ENCODE measurements at regions not wholly inside any gene's neighbourhood (a gene's known extent, or its start where the extent isn't known, plus 50 kb on each side); places are given as distances from the start of the nearest gene placed in this dataset.

DNA sequence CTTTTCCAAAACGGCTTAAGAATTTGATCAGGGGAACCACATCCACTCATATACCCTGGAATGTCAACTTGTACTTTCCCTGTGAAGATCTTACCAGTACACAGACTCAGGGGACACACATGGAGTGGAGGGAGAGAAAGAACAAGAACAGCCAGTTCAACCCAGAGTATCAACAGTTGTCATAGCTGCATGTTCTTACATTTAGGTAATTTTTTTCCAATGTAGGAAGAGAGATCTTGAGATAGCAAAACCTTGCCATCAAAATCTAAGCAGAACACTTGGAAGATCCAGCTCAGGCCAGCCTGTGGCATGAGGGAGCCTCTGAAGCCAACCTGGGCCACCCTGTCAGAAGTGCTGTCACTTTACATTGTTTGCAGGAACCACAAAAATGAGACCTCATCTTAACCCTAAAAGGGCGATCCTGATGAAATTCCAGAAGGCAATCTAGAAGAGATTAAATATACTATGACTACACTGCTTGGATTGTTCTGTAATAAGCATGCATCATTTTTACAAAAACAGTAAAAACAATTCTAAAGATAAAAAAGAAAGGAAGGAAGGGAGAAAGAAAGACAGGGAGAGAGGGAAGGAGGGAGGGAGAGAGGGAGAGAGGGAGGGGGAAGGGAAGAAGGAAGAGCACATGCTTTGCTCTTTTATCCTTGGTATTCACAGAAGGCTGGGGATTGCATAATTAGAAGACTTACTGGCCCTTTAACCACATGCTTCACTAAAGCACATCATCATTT is 124.7 kb upstream of the TCF21 start:
- Histone ChIP-seq H3K27me3 (ENCODE audit: control insufficient read depth, insufficient read depth, low read length) (no peaks in the 10 kb centered on the region), H3K9me3 (ENCODE audit: control insufficient read depth, insufficient read depth, low read length) (no peaks in the 10 kb centered on the region), H3K36me3 (ENCODE audit: control insufficient read depth, insufficient read depth, low read length) (no peaks in the 10 kb centered on the region), H3K4me1 (ENCODE audit: control insufficient read depth, insufficient read depth, low read length) (no peaks in the 10 kb centered on the region), H3K27ac (ENCODE audit: low read length) (no peak overlapping the region), H3K4me3 (ENCODE audit: low read length) (no peak overlapping the region)
- DNase-seq (ENCODE audit: low read depth, low spot score) = no peak
- WGBS (ENCODE audit: insufficient coverage, insufficient read length) = no CpG with 5 or more reads among the region's 2 CpGs

DNA sequence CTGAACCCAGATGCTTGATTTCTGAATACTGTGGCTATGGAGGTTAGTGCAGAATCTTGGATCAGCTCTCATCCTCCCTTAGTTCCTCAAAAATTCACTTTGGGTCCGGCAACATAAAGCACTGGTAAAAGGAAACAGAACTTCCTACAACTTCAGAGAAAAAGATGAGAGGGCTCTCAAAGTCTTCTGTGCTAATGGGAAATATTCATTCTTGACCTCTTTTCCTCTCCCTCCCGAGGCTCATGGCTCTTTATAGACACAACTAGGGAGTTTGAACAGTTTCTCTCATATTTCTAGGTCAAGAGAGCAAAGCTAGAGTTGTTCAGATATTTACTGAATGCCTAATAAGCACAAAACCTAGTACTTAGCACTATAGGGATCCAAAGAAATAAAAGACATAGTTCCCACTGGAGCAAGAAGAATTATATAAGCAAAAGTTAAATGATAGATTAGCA is 124.1 kb upstream of the TCF21 start:
- no peak for DNase-seq (ENCODE audit: low read depth, low spot score)
- Histone ChIP-seq H3K36me3 (ENCODE audit: control insufficient read depth, insufficient read depth, low read length) (no peaks in the 10 kb centered on the region), H3K27ac (ENCODE audit: low read length) (no peak overlapping the region), H3K27me3 (ENCODE audit: control insufficient read depth, insufficient read depth, low read length) (no peaks in the 10 kb centered on the region), H3K4me3 (ENCODE audit: low read length) (no peak overlapping the region), H3K9me3 (ENCODE audit: control insufficient read depth, insufficient read depth, low read length) (no peaks in the 10 kb centered on the region), H3K4me1 (ENCODE audit: control insufficient read depth, insufficient read depth, low read length) (no peaks in the 10 kb centered on the region)
- WGBS (ENCODE audit: insufficient coverage, insufficient read length) = no CpG with 5 or more reads among the region's 2 CpGs

DNA sequence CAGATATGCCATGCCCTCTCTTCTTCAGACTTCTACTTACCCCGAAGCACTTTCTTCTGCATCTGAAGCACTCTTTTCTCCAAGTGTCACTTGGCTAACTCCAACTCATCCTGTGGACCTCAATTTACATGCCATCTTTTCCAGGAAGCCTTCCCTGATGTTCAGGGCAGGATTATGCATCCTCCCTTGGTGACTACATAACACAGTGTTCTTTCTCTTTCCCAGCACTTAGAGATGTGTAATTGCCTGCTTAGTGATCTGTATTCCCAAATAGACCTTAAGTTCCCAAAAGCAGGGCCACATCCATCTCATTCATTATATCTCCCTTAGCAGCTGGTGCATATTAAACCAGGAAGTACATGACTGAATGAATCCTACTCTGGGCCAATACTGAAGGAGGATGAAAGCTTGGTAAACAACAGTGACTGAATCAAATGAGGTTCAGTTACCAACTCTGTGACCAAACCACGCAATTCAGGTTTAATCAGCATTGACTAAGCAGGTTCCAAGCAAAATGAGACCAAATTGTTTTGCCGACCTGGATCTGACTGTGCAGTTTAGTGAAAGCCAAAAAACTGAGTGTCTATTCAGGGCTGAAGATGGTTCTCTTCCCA is 121.4 kb upstream of the TCF21 start:
- H3K36me3 ChIP-seq (ENCODE audit: control insufficient read depth, insufficient read depth, low read length) = no peaks in the 10 kb centered on the region
- WGBS (ENCODE audit: insufficient coverage, insufficient read length) = no CpG with 5 or more reads among the region's 3 CpGs
- H3K27me3 ChIP-seq (ENCODE audit: control insufficient read depth, insufficient read depth, low read length) = no peaks in the 10 kb centered on the region

DNA sequence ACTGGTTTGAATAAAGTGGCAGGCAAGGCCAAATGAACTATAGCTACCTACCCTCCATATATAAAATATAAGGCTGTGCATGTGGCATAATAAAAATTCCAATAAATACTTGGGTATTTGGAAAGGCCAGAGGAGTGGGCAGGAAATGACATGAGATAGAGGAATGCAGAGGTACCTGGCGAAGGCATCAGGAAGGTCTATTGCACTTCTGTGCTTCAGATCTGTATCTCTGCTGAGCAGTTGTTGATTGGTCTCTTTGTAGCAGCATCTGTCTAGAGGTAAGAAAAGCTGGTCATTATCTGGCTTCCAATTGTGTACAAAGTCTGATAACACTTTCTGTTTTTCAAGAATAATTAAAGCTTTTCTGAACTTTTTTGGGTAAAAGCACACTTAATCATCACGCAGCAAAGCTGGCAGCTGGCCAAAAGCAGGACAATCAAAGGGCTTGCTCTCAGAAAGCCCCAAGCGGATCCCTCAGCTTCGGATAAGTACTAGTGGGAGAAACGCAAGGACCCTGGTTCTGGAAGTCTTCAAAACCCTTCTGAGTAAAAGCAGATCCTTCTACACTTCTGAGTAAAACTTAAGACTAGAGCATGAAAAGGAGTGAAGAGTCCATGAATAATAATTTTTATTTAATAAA is 120.1 kb upstream of the TCF21 start:
- H3K9me3 ChIP-seq (ENCODE audit: control insufficient read depth, insufficient read depth, low read length) = no peaks in the 10 kb centered on the region
- no peaks in the 10 kb centered on the region for H3K4me1 ChIP-seq (ENCODE audit: control insufficient read depth, insufficient read depth, low read length)
- H3K4me3 ChIP-seq (ENCODE audit: low read length) = no peak overlapping the region
- DNase-seq (ENCODE audit: low read depth, low spot score) = no peak
- H3K27me3 ChIP-seq (ENCODE audit: control insufficient read depth, insufficient read depth, low read length) = no peaks in the 10 kb centered on the region
- no CpG with 5 or more reads among the region's 5 CpGs for WGBS (ENCODE audit: insufficient coverage, insufficient read length)
- no peaks in the 10 kb centered on the region for H3K36me3 ChIP-seq (ENCODE audit: control insufficient read depth, insufficient read depth, low read length)
- H3K27ac ChIP-seq (ENCODE audit: low read length) = no peak overlapping the region

More for the DNA sequence above, 121.4 kb upstream of the TCF21 start:
- Histone ChIP-seq H3K4me3 (ENCODE audit: low read length) (no peak overlapping the region), H3K9me3 (ENCODE audit: control insufficient read depth, insufficient read depth, low read length) (no peaks in the 10 kb centered on the region), H3K27ac (ENCODE audit: low read length) (no peak overlapping the region), H3K4me1 (ENCODE audit: control insufficient read depth, insufficient read depth, low read length) (no peaks in the 10 kb centered on the region)
- no peak for DNase-seq (ENCODE audit: low read depth, low spot score)

DNA sequence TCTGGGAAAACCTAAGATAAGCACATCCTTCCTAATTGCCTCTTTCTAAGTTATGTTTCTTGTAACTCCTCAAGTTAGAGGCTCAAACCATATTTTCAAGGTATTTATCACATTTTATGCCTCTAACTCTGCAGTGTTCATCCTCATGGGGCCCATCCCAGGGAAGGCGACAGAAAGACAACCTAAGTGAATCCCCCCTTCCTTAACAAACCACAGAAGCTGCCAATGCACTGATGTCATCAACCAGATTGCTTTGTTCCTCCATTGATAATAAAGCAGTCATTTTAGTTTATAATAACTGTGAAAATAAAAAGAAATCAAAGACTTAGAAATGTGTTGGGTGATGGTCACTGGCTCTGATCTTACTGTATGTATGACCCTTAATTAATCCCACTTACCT is 119.5 kb upstream of the TCF21 start:
- Histone ChIP-seq H3K27ac (ENCODE audit: low read length) (no peak overlapping the region), H3K4me3 (ENCODE audit: low read length) (no peak overlapping the region)
- WGBS (ENCODE audit: insufficient coverage, insufficient read length) = no CpG with 5 or more reads among the region's 1 CpG

DNA sequence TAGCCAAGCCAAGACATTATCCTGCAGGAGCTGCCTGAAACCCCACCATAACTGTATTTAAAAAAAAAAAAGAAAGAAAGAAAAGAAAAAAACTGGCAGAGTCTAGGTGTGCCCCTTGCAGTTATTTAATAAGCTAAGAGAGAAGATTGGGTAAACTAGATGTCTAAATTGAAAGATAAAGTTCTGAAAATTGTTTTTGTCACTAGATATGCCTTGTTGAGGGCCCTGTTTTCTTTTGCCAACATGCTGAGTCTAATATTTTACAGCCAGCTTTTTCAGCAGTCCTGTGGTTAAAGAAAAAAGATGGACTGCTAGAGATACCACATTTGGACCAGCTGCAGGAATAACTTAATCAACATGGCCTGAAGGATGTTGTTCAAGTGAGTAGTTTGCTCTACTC is 116.3 kb upstream of the TCF21 start:
- no peaks in the 10 kb centered on the region for H3K27me3 ChIP-seq (ENCODE audit: control insufficient read depth, insufficient read depth, low read length)
- H3K36me3 ChIP-seq (ENCODE audit: control insufficient read depth, insufficient read depth, low read length) = no peaks in the 10 kb centered on the region

More for the DNA sequence above, 119.5 kb upstream of the TCF21 start:
- H3K4me1 ChIP-seq (ENCODE audit: control insufficient read depth, insufficient read depth, low read length) = no peaks in the 10 kb centered on the region
- no peaks in the 10 kb centered on the region for H3K36me3 ChIP-seq (ENCODE audit: control insufficient read depth, insufficient read depth, low read length)
- no peaks in the 10 kb centered on the region for H3K27me3 ChIP-seq (ENCODE audit: control insufficient read depth, insufficient read depth, low read length)
- DNase-seq (ENCODE audit: low read depth, low spot score) = no peak
- H3K9me3 ChIP-seq (ENCODE audit: control insufficient read depth, insufficient read depth, low read length) = no peaks in the 10 kb centered on the region

DNA sequence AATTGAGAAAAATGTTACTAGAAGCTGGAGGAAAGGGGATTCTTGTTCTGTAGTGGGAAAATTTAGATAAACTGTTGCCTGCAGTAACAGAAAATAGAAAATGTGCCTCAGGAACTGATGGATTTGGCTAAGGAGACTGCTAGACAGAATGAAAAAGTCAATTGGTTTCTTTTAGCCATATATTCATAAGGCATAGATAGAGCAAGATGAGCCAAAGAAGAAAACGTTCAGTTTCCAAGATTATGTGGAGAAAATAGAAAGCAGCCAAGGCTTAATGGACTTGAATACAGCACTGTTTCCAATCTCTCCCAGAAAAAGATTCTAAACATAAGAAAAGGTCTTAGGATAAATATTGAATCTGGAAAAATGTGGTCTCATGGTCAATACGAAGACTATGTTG is 115.1 kb upstream of the TCF21 start:
- no peak for DNase-seq (ENCODE audit: low read depth, low spot score)
- WGBS (ENCODE audit: insufficient coverage, insufficient read length) = no CpG with 5 or more reads among the region's 2 CpGs
- Histone ChIP-seq H3K9me3 (ENCODE audit: control insufficient read depth, insufficient read depth, low read length) (no peaks in the 10 kb centered on the region), H3K27ac (ENCODE audit: low read length) (no peak overlapping the region), H3K4me1 (ENCODE audit: control insufficient read depth, insufficient read depth, low read length) (no peaks in the 10 kb centered on the region), H3K27me3 (ENCODE audit: control insufficient read depth, insufficient read depth, low read length) (no peaks in the 10 kb centered on the region), H3K4me3 (ENCODE audit: low read length) (no peak overlapping the region), H3K36me3 (ENCODE audit: control insufficient read depth, insufficient read depth, low read length) (no peaks in the 10 kb centered on the region)

More for the DNA sequence above, 116.3 kb upstream of the TCF21 start:
- no peak for DNase-seq (ENCODE audit: low read depth, low spot score)
- H3K4me1 ChIP-seq (ENCODE audit: control insufficient read depth, insufficient read depth, low read length) = no peaks in the 10 kb centered on the region
- no peak overlapping the region for H3K27ac ChIP-seq (ENCODE audit: low read length)
- no peaks in the 10 kb centered on the region for H3K9me3 ChIP-seq (ENCODE audit: control insufficient read depth, insufficient read depth, low read length)
- H3K4me3 ChIP-seq (ENCODE audit: low read length) = no peak overlapping the region

DNA sequence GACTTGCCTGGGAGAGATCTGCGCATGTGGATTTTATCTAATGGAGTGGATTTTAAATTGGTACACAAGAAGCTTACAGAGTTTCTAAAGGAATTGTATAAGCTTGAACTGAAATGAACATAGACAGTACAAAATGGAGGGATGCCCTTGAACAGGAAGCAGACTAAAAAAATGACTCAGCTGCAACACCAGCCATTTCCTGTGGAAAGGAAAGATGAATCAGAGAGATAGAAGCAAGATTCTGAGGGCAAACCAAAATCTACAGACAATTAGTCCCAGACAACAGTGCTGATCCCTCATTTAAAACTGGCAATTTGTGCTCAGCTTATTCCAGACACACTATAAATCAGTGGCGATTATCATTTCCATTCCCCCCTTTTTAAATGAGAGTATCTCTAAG is 114.6 kb upstream of the TCF21 start:
- Histone ChIP-seq H3K27ac (ENCODE audit: low read length) (no peak overlapping the region), H3K4me1 (ENCODE audit: control insufficient read depth, insufficient read depth, low read length) (no peaks in the 10 kb centered on the region), H3K36me3 (ENCODE audit: control insufficient read depth, insufficient read depth, low read length) (no peaks in the 10 kb centered on the region), H3K27me3 (ENCODE audit: control insufficient read depth, insufficient read depth, low read length) (no peaks in the 10 kb centered on the region), H3K4me3 (ENCODE audit: low read length) (no peak overlapping the region), H3K9me3 (ENCODE audit: control insufficient read depth, insufficient read depth, low read length) (no peaks in the 10 kb centered on the region)
- no CpG with 5 or more reads among the region's 2 CpGs for WGBS (ENCODE audit: insufficient coverage, insufficient read length)
- DNase-seq (ENCODE audit: low read depth, low spot score) = no peak

DNA sequence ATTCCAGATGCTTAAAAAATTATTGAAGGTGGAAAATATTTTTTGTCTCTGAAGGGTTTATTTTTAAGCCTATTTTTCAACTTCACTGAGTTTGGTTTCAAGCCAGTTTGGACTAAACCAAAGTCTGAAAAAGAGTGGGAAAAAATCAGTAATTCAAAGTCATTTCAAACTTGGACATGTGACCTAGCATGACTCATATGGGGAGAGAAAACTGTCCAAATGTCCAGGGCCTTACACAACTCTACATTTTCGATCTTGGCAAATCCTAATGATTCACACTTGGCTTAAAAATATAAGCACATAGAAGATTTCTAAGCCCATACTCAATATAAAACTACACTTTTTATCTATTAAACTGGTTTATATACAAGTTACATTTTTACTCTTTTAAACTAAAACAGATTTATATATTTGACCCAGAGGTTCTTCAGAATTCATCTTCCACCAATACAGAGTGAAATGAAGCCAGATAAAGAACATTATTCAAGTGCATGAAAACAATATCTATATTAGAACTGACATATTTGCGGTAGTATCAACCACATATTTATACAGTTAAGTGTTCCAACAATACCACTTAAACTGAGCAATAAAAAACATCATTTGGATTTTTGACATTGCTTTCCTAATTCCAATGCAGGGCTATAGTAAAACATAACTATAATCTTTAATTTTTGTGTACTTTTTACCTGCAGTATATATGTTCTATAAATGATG is 110.3 kb upstream of the TCF21 start:
- no peak overlapping the region for H3K27ac ChIP-seq (ENCODE audit: low read length)
- no peak overlapping the region for H3K4me3 ChIP-seq (ENCODE audit: low read length)
- H3K27me3 ChIP-seq (ENCODE audit: control insufficient read depth, insufficient read depth, low read length) = no peaks in the 10 kb centered on the region
- no peaks in the 10 kb centered on the region for H3K36me3 ChIP-seq (ENCODE audit: control insufficient read depth, insufficient read depth, low read length)
- no peak for DNase-seq (ENCODE audit: low read depth, low spot score)
- no peaks in the 10 kb centered on the region for H3K9me3 ChIP-seq (ENCODE audit: control insufficient read depth, insufficient read depth, low read length)
- no CpG with 5 or more reads among the region's 2 CpGs for WGBS (ENCODE audit: insufficient coverage, insufficient read length)
- no peaks in the 10 kb centered on the region for H3K4me1 ChIP-seq (ENCODE audit: control insufficient read depth, insufficient read depth, low read length)

DNA sequence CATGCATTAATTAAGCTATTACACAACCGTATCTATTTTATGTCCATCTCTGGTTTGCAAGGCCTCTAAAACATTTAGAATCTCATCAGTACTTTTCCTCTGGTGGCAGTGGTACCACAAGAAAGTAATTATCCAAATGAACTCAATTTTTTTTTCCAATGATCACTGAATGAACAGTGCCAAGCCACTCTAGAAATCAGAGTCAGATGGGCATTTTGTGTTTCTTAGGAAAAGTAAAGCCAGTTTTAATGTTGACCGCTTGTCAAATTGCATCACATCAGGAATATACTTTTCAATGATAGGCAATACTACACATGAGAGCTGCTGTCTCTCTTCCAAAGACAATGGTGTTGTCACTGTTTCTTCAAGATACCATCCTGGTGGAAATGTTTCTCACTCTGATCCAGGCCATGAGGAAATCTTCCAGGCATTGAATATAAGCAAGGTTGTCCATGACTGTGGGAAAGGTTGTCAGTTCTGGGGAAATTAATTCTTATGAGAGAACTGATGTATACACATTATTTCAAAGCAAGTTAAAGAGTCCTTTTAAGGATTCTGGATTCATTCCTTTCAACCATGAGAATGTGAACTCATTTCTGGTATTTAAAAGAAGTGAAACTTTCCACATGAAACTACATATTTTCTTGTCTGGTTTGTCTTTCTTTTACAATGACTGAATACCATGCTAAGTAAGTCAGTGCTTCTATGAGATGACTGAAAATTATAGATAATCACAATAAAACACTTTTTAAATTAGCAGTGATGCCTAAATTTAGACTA is 108.8 kb upstream of the TCF21 start:
- no CpG with 5 or more reads among the region's 2 CpGs for WGBS (ENCODE audit: insufficient coverage, insufficient read length)
- Histone ChIP-seq H3K36me3 (ENCODE audit: control insufficient read depth, insufficient read depth, low read length) (no peaks in the 10 kb centered on the region), H3K27me3 (ENCODE audit: control insufficient read depth, insufficient read depth, low read length) (no peaks in the 10 kb centered on the region), H3K4me3 (ENCODE audit: low read length) (no peak overlapping the region), H3K27ac (ENCODE audit: low read length) (no peak overlapping the region), H3K4me1 (ENCODE audit: control insufficient read depth, insufficient read depth, low read length) (no peaks in the 10 kb centered on the region), H3K9me3 (ENCODE audit: control insufficient read depth, insufficient read depth, low read length) (no peaks in the 10 kb centered on the region)
- no peak for DNase-seq (ENCODE audit: low read depth, low spot score)

Measured in iPS DF 6.9 (cell line).